BJ (cell line): ENCODE measurements at regions not wholly inside any gene's neighbourhood (a gene's known extent, or its start where the extent isn't known, plus 50 kb on each side); places are given as distances from the start of the nearest gene placed in this dataset.

Experiments
- CTCF ChIA-PET: fragments of 350-600 bp; formaldehyde crosslinking; extraction: SDS; loops from one replicate; lab custom pipeline; 2021; ENCODE audit warnings: antibody characterized with exemption, inconsistent platforms; lab: Yijun Ruan, JAX
- POLR2A ChIA-PET: fragments of 300-600 bp; sonication (Branson Sonifier 250); formaldehyde crosslinking; extraction: SDS; loops from one replicate; lab custom pipeline; 2021; ENCODE audit warnings: antibody characterized with exemption; lab: Charles Lee
- DNase-seq: peaks from one replicate; pipeline ENCODE4 v3.0.0-alpha.2; 2011; ENCODE audit warnings: low read depth
- H3K27me3 ChIP-seq: 2 replicates; pipeline ENCODE4 v1.6.0; 2011; ENCODE audit warnings: low read length; ENCODE audit not compliant: control insufficient read depth, insufficient read depth
- H3K36me3 ChIP-seq: 2 replicates; pipeline ENCODE4 v1.5.1; 2011; ENCODE audit warnings: low read length; ENCODE audit not compliant: control insufficient read depth, insufficient read depth
- H3K4me3 ChIP-seq: 2 replicates; pipeline ENCODE4 v1.5.1; 2011; ENCODE audit warnings: low read depth, mild to moderate bottlenecking, control low read depth, low read length
- CTCF ChIP-seq: IDR thresholded peaks from 2 replicates; pipeline ENCODE4 v1.5.1; 2011; ENCODE audit warnings: low read depth, mild to moderate bottlenecking, control low read depth, inconsistent platforms, low read length, moderate library complexity; ENCODE audit not compliant: insufficient read depth

GRCh38 chr2:66968946-66969345, 428.2 kb upstream of the ETAA1 start:
- ChIA-PET CTCF (no interaction called here), POLR2A (no interaction called here)
- no peak for TF ChIP-seq CTCF

GRCh38 chr2:66981074-66981473, 416.1 kb upstream of the ETAA1 start:
- Histone ChIP-seq H3K36me3 (no peaks in the 10 kb centered on the region), H3K27me3 (no peaks in the 10 kb centered on the region), H3K4me3 (no peak overlapping the region)
- CTCF ChIA-PET, result interaction anchor here (1.0 kb wide), 1 partner anchor 13 kb away, joined by 3 read pairs; no protein-coding TSS in a partner anchor
- DNase-seq, result no peak
- no peak for TF ChIP-seq CTCF
- POLR2A ChIA-PET, result no interaction called here

More at GRCh38 chr2:66968946-66969345, 428.2 kb upstream of the ETAA1 start:
- no peak overlapping the region for H3K4me3 ChIP-seq
- no peak for DNase-seq
- H3K27me3 ChIP-seq, result no peaks in the 10 kb centered on the region
- H3K36me3 ChIP-seq, result no peaks in the 10 kb centered on the region

GRCh38 chr2:66982766-66983165, 414.4 kb upstream of the ETAA1 start:
- no peak overlapping the region for H3K4me3 ChIP-seq
- no peak for TF ChIP-seq CTCF
- no peaks in the 10 kb centered on the region for H3K27me3 ChIP-seq
- POLR2A ChIA-PET, result no interaction called here
- DNase-seq, result no peak
- no peaks in the 10 kb centered on the region for H3K36me3 ChIP-seq
- CTCF ChIA-PET, result no interaction called here

- Histone ChIP-seq H3K4me3 (no peak overlapping the region), H3K27me3 (no peaks in the 10 kb centered on the region), H3K36me3 (no peaks in the 10 kb centered on the region)
- TF ChIP-seq CTCF, result no peak
- POLR2A ChIA-PET, result no interaction called here
- CTCF ChIA-PET, result no interaction called here
- DNase-seq, result no peak
Observed at GRCh38 chr2:66984864-66985263, 412.3 kb upstream of the ETAA1 start.

GRCh38 chr2:66985906-66986305, 411.2 kb upstream of the ETAA1 start:
- ChIA-PET POLR2A (interaction anchor here (0.6 kb wide), 1 partner anchor 183 kb away, joined by 19 read pairs; no protein-coding TSS in a partner anchor), CTCF (interaction anchor here (1.3 kb wide), 1 partner anchor 18 kb away, joined by 3 read pairs; no protein-coding TSS in a partner anchor)
- Histone ChIP-seq H3K4me3 (no peak overlapping the region), H3K36me3 (no peaks in the 10 kb centered on the region), H3K27me3 (no peaks in the 10 kb centered on the region)
- no peak for DNase-seq
- no peak for TF ChIP-seq CTCF
